ENCODE measurements at regions not wholly inside any gene's neighbourhood (a gene's known extent, or its start where the extent isn't known, plus 50 kb on each side); places are given as distances from the start of the nearest gene placed in this dataset.
"Not testable (repeated sequence)": the region's sequence is repeated elsewhere in the genome, so short reads cannot be mapped to it uniquely, and the experiment has no call there.

DNA sequence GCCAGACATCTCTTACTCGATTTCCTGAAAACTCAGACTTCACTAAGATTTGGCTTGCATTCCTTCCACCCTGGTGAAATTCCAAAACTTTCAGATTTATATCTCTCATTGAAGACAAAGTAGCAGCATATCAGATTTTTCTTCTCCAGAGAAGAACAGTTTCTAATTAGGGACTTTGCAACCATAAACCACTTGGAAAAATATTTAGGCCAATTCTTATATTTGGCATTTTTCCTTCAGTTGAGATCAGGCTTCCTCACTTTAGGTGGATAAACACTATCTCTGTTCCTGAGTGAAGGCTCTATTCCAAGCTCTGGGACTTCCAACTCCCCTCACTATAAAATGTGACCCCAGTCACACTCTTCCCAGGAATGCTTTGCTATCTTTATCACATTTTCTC, 1434.3 kb upstream of the FLRT2 start:
- Histone ChIP-seq H3K27me3 (ENCODE audit: control insufficient read depth, insufficient read depth, low read length) (no peaks in the 10 kb centered on the region), H3K9me3 (ENCODE audit: control insufficient read depth, low read length) (no peaks in the 10 kb centered on the region), H3K9ac (no peak overlapping the region), H3K27ac (no peak overlapping the region), H2AFZ (no peak overlapping the region), H3K4me3 (ENCODE audit: low read depth, low read length) (no peak overlapping the region), H3K4me2 (ENCODE audit: low read length) (no peak overlapping the region), H3K36me3 (ENCODE audit: control insufficient read depth, insufficient read depth, low read length) (no peaks in the 10 kb centered on the region), H3K79me2 (no peaks in the 10 kb centered on the region), H3K4me1 (no peaks in the 10 kb centered on the region)
- TF ChIP-seq, protein P1, sequence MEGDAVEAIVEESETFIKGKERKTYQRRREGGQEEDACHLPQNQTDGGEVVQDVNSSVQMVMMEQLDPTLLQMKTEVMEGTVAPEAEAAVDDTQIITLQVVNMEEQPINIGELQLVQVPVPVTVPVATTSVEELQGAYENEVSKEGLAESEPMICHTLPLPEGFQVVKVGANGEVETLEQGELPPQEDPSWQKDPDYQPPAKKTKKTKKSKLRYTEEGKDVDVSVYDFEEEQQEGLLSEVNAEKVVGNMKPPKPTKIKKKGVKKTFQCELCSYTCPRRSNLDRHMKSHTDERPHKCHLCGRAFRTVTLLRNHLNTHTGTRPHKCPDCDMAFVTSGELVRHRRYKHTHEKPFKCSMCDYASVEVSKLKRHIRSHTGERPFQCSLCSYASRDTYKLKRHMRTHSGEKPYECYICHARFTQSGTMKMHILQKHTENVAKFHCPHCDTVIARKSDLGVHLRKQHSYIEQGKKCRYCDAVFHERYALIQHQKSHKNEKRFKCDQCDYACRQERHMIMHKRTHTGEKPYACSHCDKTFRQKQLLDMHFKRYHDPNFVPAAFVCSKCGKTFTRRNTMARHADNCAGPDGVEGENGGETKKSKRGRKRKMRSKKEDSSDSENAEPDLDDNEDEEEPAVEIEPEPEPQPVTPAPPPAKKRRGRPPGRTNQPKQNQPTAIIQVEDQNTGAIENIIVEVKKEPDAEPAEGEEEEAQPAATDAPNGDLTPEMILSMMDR (IDR thresholded peaks at IDR 0.05): no peak

DNA sequence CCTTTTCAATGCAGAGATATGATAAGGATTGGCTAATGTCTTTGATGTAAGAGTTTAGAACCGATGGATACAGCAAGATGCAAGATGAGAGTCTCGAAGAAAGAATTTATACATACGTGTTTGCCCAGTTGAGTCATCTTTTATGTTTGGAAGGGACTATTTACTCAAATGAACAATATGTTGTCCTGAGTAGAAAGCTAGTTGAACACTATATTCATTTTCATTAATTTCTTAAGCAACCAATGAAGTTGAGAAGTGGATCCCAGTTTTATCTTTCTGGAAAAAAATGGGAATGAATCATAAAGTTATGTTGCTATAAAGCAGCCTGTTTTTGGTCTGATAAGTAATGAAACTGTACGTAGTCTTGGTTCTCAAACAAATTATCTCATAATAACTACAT, 1431.7 kb upstream of the FLRT2 start:
- H2AFZ ChIP-seq: no peak overlapping the region
- H3K4me3 ChIP-seq (ENCODE audit: low read depth, low read length): no peak overlapping the region
- no peak overlapping the region for H3K9ac ChIP-seq
- H3K27ac ChIP-seq: no peak overlapping the region
- H3K9me3 ChIP-seq (ENCODE audit: control insufficient read depth, low read length): no peaks in the 10 kb centered on the region
- H3K4me1 ChIP-seq: no peaks in the 10 kb centered on the region
- no peak overlapping the region for H3K4me2 ChIP-seq (ENCODE audit: low read length)
- TF ChIP-seq, protein P1 (IDR thresholded peaks at IDR 0.05): no peak
- H3K79me2 ChIP-seq: no peaks in the 10 kb centered on the region
- no peaks in the 10 kb centered on the region for H3K36me3 ChIP-seq (ENCODE audit: control insufficient read depth, insufficient read depth, low read length)
- no peaks in the 10 kb centered on the region for H3K27me3 ChIP-seq (ENCODE audit: control insufficient read depth, insufficient read depth, low read length)

DNA sequence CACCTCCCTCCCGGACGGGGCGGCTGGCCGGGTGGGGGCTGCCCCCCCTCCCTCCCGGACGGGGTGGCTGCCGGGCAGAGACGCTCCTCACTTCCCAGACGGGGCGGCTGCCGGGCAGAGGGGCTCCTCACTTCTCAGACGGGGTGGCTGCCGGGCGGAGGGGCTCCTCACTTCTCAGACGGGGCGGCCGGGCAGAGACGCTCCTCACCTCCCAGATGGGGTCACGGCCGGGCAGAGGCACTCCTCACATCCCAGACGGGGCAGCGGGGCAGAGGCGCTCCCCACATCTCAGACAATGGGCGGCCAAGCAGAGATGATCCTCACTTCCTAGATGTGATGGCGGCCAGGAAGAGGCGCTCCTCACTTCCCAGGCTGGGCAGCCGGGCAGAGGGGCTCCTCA, 1430.4 kb upstream of the FLRT2 start:
- H3K9ac ChIP-seq; H3K27ac ChIP-seq; H2AFZ ChIP-seq; H3K36me3 ChIP-seq (ENCODE audit: control insufficient read depth, insufficient read depth, low read length); H3K4me1 ChIP-seq; H3K27me3 ChIP-seq (ENCODE audit: control insufficient read depth, insufficient read depth, low read length); H3K4me3 ChIP-seq (ENCODE audit: low read depth, low read length); H3K79me2 ChIP-seq; H3K9me3 ChIP-seq (ENCODE audit: control insufficient read depth, low read length); H3K4me2 ChIP-seq (ENCODE audit: low read length): not testable (repeated sequence)

DNA sequence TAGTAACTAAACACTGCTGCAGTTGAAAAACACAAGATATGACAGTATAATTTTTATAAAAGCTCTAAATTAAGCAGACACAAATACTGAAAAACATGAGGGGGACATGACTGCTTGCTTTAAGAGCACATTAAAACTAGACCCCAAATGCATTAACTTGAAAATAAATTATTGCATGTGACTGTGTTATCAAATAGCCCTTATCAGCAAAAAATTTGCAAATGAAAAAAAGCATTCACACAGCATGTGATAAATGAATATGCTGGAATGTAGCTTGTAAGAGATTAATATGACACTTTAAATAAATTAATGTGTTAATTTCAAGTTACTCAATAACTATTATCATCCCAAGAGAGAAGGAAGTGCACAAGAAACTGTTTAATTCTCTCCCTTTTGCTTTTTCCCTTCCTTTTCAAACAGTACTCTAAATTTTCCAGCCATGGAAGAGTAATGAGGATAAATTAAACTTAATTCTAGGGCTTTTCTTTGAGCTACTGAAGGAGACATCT, 1422.1 kb upstream of the FLRT2 start:
- TF ChIP-seq, protein P1 (IDR thresholded peaks at IDR 0.05): no peak
- no peak overlapping the region for H3K9ac ChIP-seq
- H3K79me2 ChIP-seq: no peaks in the 10 kb centered on the region
- no peak overlapping the region for H3K27ac ChIP-seq
- no peaks in the 10 kb centered on the region for H3K27me3 ChIP-seq (ENCODE audit: control insufficient read depth, insufficient read depth, low read length)
- H3K9me3 ChIP-seq (ENCODE audit: control insufficient read depth, low read length): no peaks in the 10 kb centered on the region
- H3K4me1 ChIP-seq: no peaks in the 10 kb centered on the region
- H3K4me2 ChIP-seq (ENCODE audit: low read length): no peak overlapping the region
- no peak overlapping the region for H3K4me3 ChIP-seq (ENCODE audit: low read depth, low read length)
- H3K36me3 ChIP-seq (ENCODE audit: control insufficient read depth, insufficient read depth, low read length): no peaks in the 10 kb centered on the region
- H2AFZ ChIP-seq: no peak overlapping the region

DNA sequence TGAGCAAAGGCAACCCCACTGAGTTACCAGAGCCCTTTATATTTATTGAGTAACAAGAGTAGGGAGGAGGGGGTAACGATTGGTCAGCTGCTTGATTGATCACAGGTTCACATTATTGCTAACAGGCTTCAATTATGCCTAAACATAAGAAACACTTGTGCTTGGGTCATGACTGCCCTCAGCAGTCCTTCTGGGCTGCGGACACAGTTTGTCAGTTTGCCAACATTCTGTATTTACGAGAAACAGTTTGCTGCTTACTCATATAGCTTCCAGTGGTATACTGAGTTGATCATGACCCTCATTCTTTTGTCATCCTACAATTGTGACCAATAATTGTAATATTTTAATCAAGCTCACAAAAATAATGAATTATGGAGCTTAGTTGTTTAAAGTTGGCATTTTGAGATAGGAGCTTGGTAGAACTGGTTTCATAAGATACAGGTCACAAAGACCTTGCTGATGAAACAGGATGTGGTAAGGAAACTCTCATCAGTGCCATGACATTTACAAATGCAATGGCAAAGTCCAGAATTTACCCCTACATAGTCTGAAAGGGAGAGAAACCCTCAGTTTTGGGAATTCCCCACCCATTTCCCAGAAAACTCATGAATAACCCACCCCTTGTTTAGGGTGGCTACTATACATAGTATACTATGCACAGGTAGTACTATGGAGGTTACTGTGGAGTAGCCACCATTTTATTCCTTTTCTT, 1421.0 kb upstream of the FLRT2 start:
- Histone ChIP-seq H3K9me3 (ENCODE audit: control insufficient read depth, low read length) (no peaks in the 10 kb centered on the region), H3K27ac (no peak overlapping the region), H2AFZ (no peak overlapping the region), H3K9ac (no peak overlapping the region), H3K4me3 (ENCODE audit: low read depth, low read length) (no peak overlapping the region), H3K4me1 (no peaks in the 10 kb centered on the region), H3K79me2 (no peaks in the 10 kb centered on the region), H3K4me2 (ENCODE audit: low read length) (no peak overlapping the region), H3K36me3 (ENCODE audit: control insufficient read depth, insufficient read depth, low read length) (no peaks in the 10 kb centered on the region), H3K27me3 (ENCODE audit: control insufficient read depth, insufficient read depth, low read length) (no peaks in the 10 kb centered on the region)
- TF ChIP-seq, protein P1 (IDR thresholded peaks at IDR 0.05): no peak
